ENCODE measurements at regions not wholly inside any gene's neighbourhood (a gene's known extent, or its start where the extent isn't known, plus 50 kb on each side); places are given as distances from the start of the nearest gene placed in this dataset.
A peak's percentile ranks its signal among the peaks of the same experiment; 100 is the strongest.

- DNase-seq (ENCODE audit: insufficient read length, low spot score) (peak; percentile 36), FAIRE-seq (peak; percentile 35)
These were observed 88.2 kb upstream of the LCLAT1 start for GRCh38 chr2:30358842-30359241.

GRCh38 chr2:30359644-30360167, 87.3 kb upstream of the LCLAT1 start:
- no peak for DNase-seq (ENCODE audit: insufficient read length, low spot score)
- TF ChIP-seq, protein P1, sequence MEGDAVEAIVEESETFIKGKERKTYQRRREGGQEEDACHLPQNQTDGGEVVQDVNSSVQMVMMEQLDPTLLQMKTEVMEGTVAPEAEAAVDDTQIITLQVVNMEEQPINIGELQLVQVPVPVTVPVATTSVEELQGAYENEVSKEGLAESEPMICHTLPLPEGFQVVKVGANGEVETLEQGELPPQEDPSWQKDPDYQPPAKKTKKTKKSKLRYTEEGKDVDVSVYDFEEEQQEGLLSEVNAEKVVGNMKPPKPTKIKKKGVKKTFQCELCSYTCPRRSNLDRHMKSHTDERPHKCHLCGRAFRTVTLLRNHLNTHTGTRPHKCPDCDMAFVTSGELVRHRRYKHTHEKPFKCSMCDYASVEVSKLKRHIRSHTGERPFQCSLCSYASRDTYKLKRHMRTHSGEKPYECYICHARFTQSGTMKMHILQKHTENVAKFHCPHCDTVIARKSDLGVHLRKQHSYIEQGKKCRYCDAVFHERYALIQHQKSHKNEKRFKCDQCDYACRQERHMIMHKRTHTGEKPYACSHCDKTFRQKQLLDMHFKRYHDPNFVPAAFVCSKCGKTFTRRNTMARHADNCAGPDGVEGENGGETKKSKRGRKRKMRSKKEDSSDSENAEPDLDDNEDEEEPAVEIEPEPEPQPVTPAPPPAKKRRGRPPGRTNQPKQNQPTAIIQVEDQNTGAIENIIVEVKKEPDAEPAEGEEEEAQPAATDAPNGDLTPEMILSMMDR (IDR thresholded peaks at IDR 0.05; ENCODE audit: insufficient read depth, missing control alignments), result no peak
- FAIRE-seq, result no peak

More at GRCh38 chr2:30358842-30359241, 88.2 kb upstream of the LCLAT1 start:
- TF ChIP-seq, protein P1 (IDR thresholded peaks at IDR 0.05; ENCODE audit: insufficient read depth, missing control alignments), result no peak

DNA sequence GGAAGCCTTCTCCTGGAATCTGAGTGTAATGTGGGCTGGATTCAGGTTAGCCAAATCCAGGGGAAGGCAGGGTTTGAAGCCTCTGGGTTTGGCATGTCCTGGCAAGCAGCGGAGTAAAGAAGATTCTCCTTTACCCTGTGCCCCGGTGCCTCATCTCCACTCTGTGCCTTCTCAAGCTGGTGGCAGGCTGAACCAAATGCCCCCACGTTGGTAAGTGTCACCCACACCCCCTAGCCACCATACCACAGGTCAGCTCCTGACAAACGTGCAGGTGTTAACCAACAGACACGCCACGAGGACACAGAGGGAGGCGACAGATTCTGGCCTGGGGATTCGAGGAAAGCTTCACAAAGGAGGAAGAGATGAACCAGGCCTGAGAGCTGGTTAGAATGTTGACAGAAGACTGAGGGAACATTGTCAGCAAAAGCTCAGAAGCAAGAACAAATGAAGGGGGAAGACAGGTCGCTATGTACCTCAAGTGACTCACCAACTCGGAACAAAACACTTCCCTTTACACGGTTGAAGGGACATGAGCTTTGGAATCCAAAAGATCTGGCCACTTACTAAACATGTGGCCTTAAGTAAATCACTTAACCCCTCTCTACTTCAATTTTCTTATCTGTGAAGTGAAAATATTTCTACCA, 85.2 kb upstream of the LCLAT1 start:
- FAIRE-seq (no peak), DNase-seq (ENCODE audit: insufficient read length, low spot score) (no peak)

GRCh38 chr2:30362468-30363081, 84.5 kb upstream of the LCLAT1 start:
- TF ChIP-seq, protein P1 (IDR thresholded peaks at IDR 0.05; ENCODE audit: insufficient read depth, missing control alignments), result no peak
- no peak for FAIRE-seq

More for the DNA sequence above, 85.2 kb upstream of the LCLAT1 start:
- TF ChIP-seq, protein P1 (IDR thresholded peaks at IDR 0.05; ENCODE audit: insufficient read depth, missing control alignments), result no peak

DNA sequence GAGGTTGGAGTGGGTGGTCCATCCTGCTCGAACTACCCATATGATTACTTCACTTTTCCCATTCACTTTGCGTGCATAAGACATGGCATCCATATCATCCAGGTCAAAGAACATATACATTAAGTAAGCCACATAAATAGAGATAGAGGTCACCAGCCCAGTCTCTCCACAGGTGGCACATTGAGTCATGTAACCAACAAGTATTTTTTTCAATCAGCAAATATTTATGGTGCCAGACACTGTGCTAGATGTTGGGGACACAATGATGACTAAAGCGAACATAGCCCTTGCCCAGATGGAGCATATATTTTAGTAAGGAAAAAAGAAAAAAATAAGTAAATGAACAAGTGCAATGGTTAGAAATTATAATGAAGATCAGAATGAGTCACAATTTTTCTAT, 83.6 kb upstream of the LCLAT1 start:
- TF ChIP-seq, protein P1 (IDR thresholded peaks at IDR 0.05; ENCODE audit: insufficient read depth, missing control alignments), result no peak
- no peak for DNase-seq (ENCODE audit: insufficient read length, low spot score)
- FAIRE-seq, result no peak

More at GRCh38 chr2:30362468-30363081, 84.5 kb upstream of the LCLAT1 start:
- DNase-seq (ENCODE audit: insufficient read length, low spot score), result no peak

- TF ChIP-seq, protein P1 (IDR thresholded peaks at IDR 0.05; ENCODE audit: insufficient read depth, missing control alignments), result no peak
- DNase-seq (ENCODE audit: insufficient read length, low spot score) (no peak), FAIRE-seq (no peak)
These were observed 81.8 kb upstream of the LCLAT1 start for GRCh38 chr2:30365201-30365600.

GRCh38 chr2:30366199-30366691, 80.8 kb upstream of the LCLAT1 start:
- TF ChIP-seq, protein P1 (IDR thresholded peaks at IDR 0.05; ENCODE audit: insufficient read depth, missing control alignments), result no peak
- FAIRE-seq (no peak), DNase-seq (ENCODE audit: insufficient read length, low spot score) (no peak)
